ENCODE measurements at regions not wholly inside any gene's neighbourhood (a gene's known extent, or its start where the extent isn't known, plus 50 kb on each side); places are given as distances from the start of the nearest gene placed in this dataset.

- H2AFZ ChIP-seq (ENCODE audit: low read depth, low read length): no peak overlapping the region
- no peaks in the 10 kb centered on the region for H4K20me1 ChIP-seq (replicated peaks; ENCODE audit: control insufficient read depth, insufficient read depth, low read length)
- DNase-seq (ENCODE audit: extremely low read depth in 1 of 4, low spot score in 3 of 4): no peak
- intact Hi-C loops (cut with micrococcal nuclease) (no loop called here), in situ Hi-C loops (cut with MboI) (no loop called here)
- H3K79me2 ChIP-seq (ENCODE audit: control insufficient read depth, insufficient read depth, low read length): no peaks in the 10 kb centered on the region
- CTCF ChIA-PET (ENCODE audit: low intra/inter-chr PET ratio): no interaction called here
- H3K4me1 ChIP-seq (replicated peaks in 1 of 2; ENCODE audit: control insufficient read depth in 2 of 2, insufficient read depth in 2 of 2, low read length in 2 of 2): no peaks in the 10 kb centered on the region
- no peaks in the 10 kb centered on the region for H3K9me3 ChIP-seq (replicated peaks; ENCODE audit: control insufficient read depth, insufficient read depth, low read depth, low read length)
- no peak overlapping the region for H3K27ac ChIP-seq (ENCODE audit: extremely low read depth, low read depth, low read length)
- H3K27me3 ChIP-seq (ENCODE audit: control insufficient read depth in 2 of 2, insufficient read depth in 2 of 2, low read length in 2 of 2): no peaks in the 10 kb centered on the region
- 0% methylated on average over 5 of the region's 5 CpGs for WGBS (ENCODE audit: insufficient coverage, low coverage, missing lambda C conversion rate)
- H3K9me1 ChIP-seq (ENCODE audit: control insufficient read depth, insufficient read depth, low read length): no peaks in the 10 kb centered on the region
- POLR2A ChIA-PET: no interaction called here
- no peak overlapping the region for H3K4me3 ChIP-seq
- ATAC-seq: no peak
- TF ChIP-seq CBFA2T3 (IDR thresholded peaks at IDR 0.05) (no peak), ZNF23 (CRISPR knock-in tag; IDR thresholded peaks at IDR 0.05) (no peak), NR3C1 (CRISPR knock-in tag; IDR thresholded peaks at IDR 0.05) (no peak), RBM22 (IDR thresholded peaks at IDR 0.05; ENCODE audit: low read depth, low read length, poor library complexity, severe bottlenecking) (no peak), MTA1 (IDR thresholded peaks at IDR 0.05; ENCODE audit: borderline replicate concordance) (no peak), ZNF518B (CRISPR knock-in tag; IDR thresholded peaks at IDR 0.05) (no peak), NFE2 (IDR thresholded peaks at IDR 0.05; ENCODE audit: low read depth) (no peak), TCF7L2 (IDR thresholded peaks at IDR 0.05; ENCODE audit: low read depth, low read length) (no peak), ZNF175 (CRISPR knock-in tag; IDR thresholded peaks at IDR 0.05; ENCODE audit: low read depth) (no peak), RBM39 (optimal IDR thresholded peaks at IDR 0.05; ENCODE audit: low read depth, low read length) (no peak), HNRNPLL (IDR thresholded peaks at IDR 0.05; ENCODE audit: low read depth, low read length, poor library complexity, severe bottlenecking) (no peak), ARID2 (IDR thresholded peaks at IDR 0.05) (no peak), ATF6 (CRISPR knock-in tag; IDR thresholded peaks at IDR 0.05) (no peak)
- TF ChIP-seq, protein P1, sequence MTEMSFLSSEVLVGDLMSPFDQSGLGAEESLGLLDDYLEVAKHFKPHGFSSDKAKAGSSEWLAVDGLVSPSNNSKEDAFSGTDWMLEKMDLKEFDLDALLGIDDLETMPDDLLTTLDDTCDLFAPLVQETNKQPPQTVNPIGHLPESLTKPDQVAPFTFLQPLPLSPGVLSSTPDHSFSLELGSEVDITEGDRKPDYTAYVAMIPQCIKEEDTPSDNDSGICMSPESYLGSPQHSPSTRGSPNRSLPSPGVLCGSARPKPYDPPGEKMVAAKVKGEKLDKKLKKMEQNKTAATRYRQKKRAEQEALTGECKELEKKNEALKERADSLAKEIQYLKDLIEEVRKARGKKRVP (CRISPR knock-in tag; IDR thresholded peaks at IDR 0.05): no peak
- no peak overlapping the region for H3K9ac ChIP-seq (ENCODE audit: insufficient read depth in 1 of 2, low read depth in 2 of 2, low read length in 2 of 2)
- no TSS peak for BruUV-seq (replicated peaks)
- no peaks in the 10 kb centered on the region for H3K36me3 ChIP-seq (ENCODE audit: control insufficient read depth, insufficient read depth, low read length)
- no peak for FAIRE-seq
- no peak overlapping the region for H3K4me2 ChIP-seq (ENCODE audit: insufficient read depth, low read length)
Measured at GRCh38 chr11:106415510-106415909, 338.0 kb downstream of the AASDHPPT start.

All from K562 (cell line).